NCI-H524 (cell line): ENCODE measurements at regions not wholly inside any gene's neighbourhood (a gene's known extent, or its start where the extent isn't known, plus 50 kb on each side); places are given as distances from the start of the nearest gene placed in this dataset.
"Not testable (repeated sequence)": the region's sequence is repeated elsewhere in the genome, so short reads cannot be mapped to it uniquely, and the experiment has no call there.

Experiments
- DNase-seq, 2 experiments: peaks; one replicate each; lab custom pipeline; 2025; lab: John Stamatoyannopoulos, UW

DNA sequence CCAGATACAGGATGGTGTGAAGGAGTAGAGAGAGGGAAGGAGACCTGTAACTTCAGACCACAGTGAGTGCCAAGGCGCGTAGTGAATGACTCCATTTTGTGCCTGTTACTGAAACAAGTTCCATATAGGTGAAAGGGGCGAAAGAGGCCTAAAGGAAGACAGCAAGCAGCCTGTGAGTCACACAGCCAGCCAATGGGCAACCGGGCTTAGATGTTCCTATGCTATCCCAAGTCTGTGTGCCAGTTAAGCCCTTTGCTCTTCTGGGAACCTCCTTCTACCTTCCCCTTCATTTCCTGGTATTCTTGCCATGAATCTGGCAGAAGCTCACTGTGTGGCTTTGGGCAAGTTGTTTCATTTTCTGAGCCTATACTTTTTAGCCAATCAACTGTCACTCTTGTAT lies 161.8 kb upstream of the LDB2 start:
- no peak for DNase-seq

GRCh38 chr4:17058916-17059741 lies 160.7 kb upstream of the LDB2 start:
- DNase-seq: peak in 1 of 2 experiments; percentile 46

DNA sequence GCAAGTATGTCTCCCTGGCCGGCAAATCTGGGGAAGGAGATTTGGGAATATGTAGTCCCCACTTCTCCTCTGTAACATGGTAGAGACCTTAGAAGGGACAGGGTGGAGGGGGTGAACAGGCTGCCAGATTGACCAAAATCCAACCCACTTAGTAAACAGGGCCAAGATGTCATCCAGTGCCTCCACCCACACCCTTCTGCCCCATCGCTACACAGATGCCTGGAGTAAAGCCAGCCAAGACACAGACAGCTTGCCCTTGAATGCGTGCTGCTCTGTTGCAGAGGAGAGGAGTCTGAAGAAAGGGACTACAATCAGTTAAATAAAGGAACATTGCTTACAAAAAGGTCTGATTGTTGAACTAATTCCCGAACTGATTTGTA lies 160.1 kb upstream of the LDB2 start:
- DNase-seq: peak; percentile 55 to 82

GRCh38 chr4:17057035-17057434 lies 158.6 kb upstream of the LDB2 start:
- DNase-seq: no peak

DNA sequence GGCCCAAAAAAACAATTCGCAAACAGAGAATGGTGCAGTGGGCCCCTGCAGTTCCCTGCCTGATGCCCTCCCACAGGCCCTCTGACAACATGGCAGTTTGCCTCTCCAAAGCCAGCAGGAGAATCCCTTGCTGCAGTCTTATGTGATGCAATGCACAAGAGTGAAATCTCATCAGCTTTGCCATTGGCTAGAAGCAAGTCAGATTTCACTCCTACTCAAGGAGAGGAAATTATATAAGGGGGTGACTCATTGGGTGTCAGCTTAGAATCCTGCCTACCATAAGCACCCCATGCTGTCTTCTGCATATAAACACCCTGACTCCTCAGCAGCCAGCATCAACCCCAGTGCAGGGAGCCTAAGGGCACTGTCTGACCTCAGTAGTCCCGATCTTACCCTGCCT lies 157.3 kb upstream of the LDB2 start:
- no peak for DNase-seq

DNA sequence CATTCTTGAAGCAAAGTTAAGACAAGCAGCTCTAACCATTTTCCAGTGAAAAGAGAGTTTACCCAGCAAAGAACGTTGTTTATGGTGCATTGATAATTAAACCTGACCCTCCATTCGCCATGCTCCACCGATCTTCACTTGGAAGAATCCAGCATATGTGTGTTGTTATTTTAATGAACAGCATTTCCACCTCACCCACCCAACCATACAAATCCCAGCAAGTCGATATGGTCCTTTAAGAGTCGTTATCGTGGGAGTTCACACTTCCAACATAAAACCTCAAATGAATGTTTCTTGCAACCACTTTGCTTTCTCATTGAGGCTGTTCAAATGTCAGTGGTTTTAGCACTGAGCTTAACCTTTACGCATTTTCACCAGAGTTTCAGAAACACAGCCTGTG lies 147.4 kb upstream of the LDB2 start:
- no peak for DNase-seq

- DNase-seq: no peak
Observed at GRCh38 chr4:17038510-17039176, 140.2 kb upstream of the LDB2 start.

- no peak for DNase-seq
Observed at GRCh38 chr4:17033768-17034181, 135.3 kb upstream of the LDB2 start.

GRCh38 chr4:17033025-17033767 lies 134.8 kb upstream of the LDB2 start:
- DNase-seq: no peak

GRCh38 chr4:17030543-17030942 lies 132.1 kb upstream of the LDB2 start:
- no peak for DNase-seq

DNA sequence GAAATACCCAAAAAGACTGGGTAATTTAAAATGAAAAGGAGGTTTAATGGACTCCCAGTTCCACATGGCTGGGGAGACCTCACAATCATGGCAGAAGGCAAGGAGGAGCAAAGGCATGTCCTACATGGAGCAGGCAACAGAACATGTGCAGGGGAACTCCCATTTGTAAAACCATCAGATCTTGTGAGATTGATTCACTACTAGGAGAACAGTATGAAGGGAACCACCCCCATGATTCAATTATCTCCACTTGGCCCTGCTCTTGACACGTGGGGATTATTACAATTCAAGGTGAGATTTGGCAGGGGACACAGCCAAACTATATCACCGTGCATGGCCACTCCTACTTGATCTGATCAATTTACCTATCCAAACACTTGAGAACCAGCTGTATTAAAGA lies 131.5 kb upstream of the LDB2 start:
- no peak for DNase-seq

GRCh38 chr4:17029432-17029831 lies 131.0 kb upstream of the LDB2 start:
- DNase-seq: no peak

DNA sequence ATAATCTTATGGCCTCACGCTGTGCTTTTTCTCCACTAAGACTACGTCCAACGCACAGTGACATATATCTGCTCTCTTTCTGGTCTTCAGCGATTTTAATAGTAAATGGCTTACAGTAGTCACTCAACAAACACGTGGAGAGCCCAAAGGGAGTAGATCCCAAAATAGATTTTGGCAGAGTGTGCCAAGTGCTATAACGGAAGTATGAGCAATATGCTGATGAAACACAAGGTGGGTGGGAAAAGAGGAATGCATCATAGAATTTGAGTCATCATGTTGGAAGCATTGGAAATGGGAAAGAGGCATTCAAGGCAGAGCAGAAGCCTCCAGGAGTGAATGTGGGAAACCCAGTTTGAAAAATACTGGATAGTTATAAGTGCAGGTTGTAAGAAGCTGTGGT lies 129.1 kb upstream of the LDB2 start:
- DNase-seq: no peak

- no peak for DNase-seq
Observed at GRCh38 chr4:17024425-17024824, 126.0 kb upstream of the LDB2 start.

DNA sequence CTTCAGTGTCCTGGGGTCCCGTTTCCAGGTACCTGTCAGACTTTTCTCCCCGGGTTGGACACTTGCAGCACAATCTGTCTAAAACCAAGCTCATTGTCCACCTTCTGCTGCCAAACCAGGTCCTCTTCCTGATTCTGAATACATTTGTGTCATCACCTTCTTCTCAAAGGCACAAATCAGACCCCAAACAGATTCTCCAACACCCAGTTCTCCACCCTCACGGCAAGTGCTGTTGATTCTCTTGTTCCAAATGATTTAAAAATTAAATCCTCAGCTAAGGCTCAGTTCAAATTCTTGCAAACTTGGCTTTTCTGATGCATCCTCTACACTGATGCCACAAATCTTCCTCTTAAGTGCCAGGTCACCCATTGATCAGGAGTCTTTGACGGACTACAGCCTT lies 122.5 kb upstream of the LDB2 start:
- no peak for DNase-seq

GRCh38 chr4:17020451-17020850 lies 122.0 kb upstream of the LDB2 start:
- no peak for DNase-seq

- not testable (repeated sequence) for DNase-seq
Observed at GRCh38 chr4:17018621-17019020, 120.2 kb upstream of the LDB2 start.

DNA sequence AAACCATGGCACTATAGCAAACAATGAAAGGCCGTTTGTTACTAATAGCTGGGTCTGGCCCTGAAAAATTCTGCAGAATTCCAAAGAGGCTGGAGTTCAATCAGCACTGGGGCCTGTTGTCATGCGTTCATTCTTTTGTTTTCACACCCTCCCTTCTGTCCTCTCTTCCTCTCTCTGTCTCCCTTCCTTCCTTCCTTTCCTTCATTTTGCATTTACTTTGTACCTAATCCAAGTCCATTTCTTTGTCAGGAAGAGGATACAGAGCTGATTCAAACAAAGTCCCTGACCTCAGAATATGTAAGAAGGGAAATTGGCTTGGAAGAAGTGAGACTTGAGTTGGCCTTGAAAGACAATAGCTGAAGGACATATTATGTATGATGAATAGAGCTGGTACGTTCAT lies 119.6 kb upstream of the LDB2 start:
- no peak for DNase-seq

- DNase-seq: no peak
Observed at GRCh38 chr4:17013382-17014006, 115.0 kb upstream of the LDB2 start.

- no peak for DNase-seq
Observed at GRCh38 chr4:17012451-17012850, 114.0 kb upstream of the LDB2 start.

DNA sequence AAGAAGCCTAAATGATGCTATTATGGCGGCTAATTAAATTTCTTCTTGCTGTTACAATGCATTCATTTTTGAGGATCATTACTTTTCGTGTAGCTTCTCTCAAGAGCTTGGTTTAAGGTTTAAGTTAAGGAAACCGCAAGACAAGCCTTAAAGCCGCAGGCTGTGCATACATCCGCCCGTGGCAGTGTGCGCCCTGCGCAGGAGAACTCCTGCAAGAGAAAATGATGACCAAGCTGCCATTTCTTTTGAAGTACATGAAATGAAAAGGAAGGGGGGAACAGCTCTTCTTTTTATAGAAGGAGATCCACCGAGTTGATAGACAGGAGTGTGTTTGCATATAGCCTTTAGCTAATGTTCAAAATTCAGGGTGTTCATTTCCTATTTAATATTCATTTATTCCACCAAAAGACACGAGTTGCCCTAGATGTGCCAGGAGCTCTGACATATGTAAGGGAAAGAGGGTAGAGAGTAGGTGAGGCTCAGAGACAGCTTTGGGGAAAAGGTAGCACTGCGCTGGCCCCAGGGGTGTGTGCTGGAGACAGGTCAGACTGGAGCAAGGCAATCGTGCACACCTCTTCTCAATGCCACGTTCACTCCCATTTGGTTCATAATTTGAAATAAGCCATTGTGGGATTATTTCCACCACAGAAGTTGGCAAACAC lies 112.1 kb upstream of the LDB2 start:
- DNase-seq: no peak

- no peak for DNase-seq
Observed at GRCh38 chr4:17009871-17010367, 111.5 kb upstream of the LDB2 start.
